GM23338 (cell line): ENCODE measurements at regions not wholly inside any gene's neighbourhood (a gene's known extent, or its start where the extent isn't known, plus 50 kb on each side); places are given as distances from the start of the nearest gene placed in this dataset.

Experiments
- ATAC-seq: fragments of 200-7000 bp; cut with Tn5 transposase; 3 replicates; pipeline ENCODE4 v1.9.1; 2020
- DNase-seq: peaks from one replicate; pipeline ENCODE4 v3.0.0-alpha.2; 2015; ENCODE audit warnings: low spot score
- H2AFZ ChIP-seq: fragments of 200-600 bp; sonication (generic); 2 replicates; pipeline ENCODE4 v1.8.0; 2016; ENCODE audit warnings: antibody characterized with exemption, mild to moderate bottlenecking, moderate library complexity
- H3F3A ChIP-seq: fragments of 200-600 bp; sonication (generic); replicated peaks from 2 replicates; pipeline ENCODE4 v1.8.0; 2017; ENCODE audit warnings: antibody characterized with exemption, mixed run types, low read depth
- H3K27ac ChIP-seq: fragments of 200-600 bp; sonication (generic); 2 replicates; pipeline ENCODE4 v1.6.1; 2016; ENCODE audit warnings: low read depth
- H3K27me3 ChIP-seq: fragments of 200-600 bp; sonication (generic); 2 replicates; pipeline ENCODE4 v1.8.0; 2016; ENCODE audit warnings: mild to moderate bottlenecking, mixed run types, moderate library complexity; ENCODE audit not compliant: insufficient read depth
- H3K36me3 ChIP-seq: fragments of 200-600 bp; sonication (generic); 2 replicates; pipeline ENCODE4 v1.8.0; 2016; ENCODE audit warnings: mild to moderate bottlenecking; ENCODE audit not compliant: insufficient read depth
- H3K4me1 ChIP-seq: fragments of 200-600 bp; sonication (generic); 2 replicates; pipeline ENCODE4 v1.8.0; 2016; ENCODE audit warnings: mild to moderate bottlenecking, moderate library complexity; ENCODE audit not compliant: insufficient read depth
- H3K4me2 ChIP-seq: fragments of 200-600 bp; sonication (generic); 2 replicates; pipeline ENCODE4 v1.7.1; 2017; ENCODE audit warnings: mixed run types
- H3K4me3 ChIP-seq: fragments of 200-600 bp; sonication (generic); 2 replicates; pipeline ENCODE4 v1.6.1; 2016; ENCODE audit warnings: mixed run types
- H3K79me2 ChIP-seq: fragments of 200-600 bp; sonication (generic); replicated peaks from 2 replicates; pipeline ENCODE4 v1.8.0; 2017; ENCODE audit warnings: mild to moderate bottlenecking; ENCODE audit not compliant: insufficient read depth
- H3K9me2 ChIP-seq: fragments of 200-600 bp; sonication (generic); 2 replicates; pipeline ENCODE4 v1.8.0; 2017; ENCODE audit not compliant: insufficient read depth
- H4K20me1 ChIP-seq: fragments of 200-600 bp; sonication (generic); replicated peaks from 2 replicates; pipeline ENCODE4 v1.8.0; 2017; ENCODE audit warnings: mild to moderate bottlenecking; ENCODE audit not compliant: insufficient read depth
- H3K27ac Mint-ChIP-seq: 2 replicates; pipeline ENCODE4 v1.8.0; 2020; ENCODE audit warnings: inconsistent platforms, mild to moderate bottlenecking, moderate library complexity, mixed read lengths
- H3K27me3 Mint-ChIP-seq: 3 replicates; pipeline ENCODE4 v1.8.0; 2022; ENCODE audit warnings: low read depth, mild to moderate bottlenecking, moderate library complexity, mixed read lengths, inconsistent platforms; ENCODE audit not compliant: insufficient read depth, poor library complexity
- H3K36me3 Mint-ChIP-seq: 3 replicates; pipeline ENCODE4 v1.8.0; 2021; ENCODE audit warnings: low read depth, mild to moderate bottlenecking, inconsistent platforms, moderate library complexity, mixed read lengths
- H3K4me1 Mint-ChIP-seq: 3 replicates; pipeline ENCODE4 v1.8.0; 2020; ENCODE audit warnings: mild to moderate bottlenecking, inconsistent platforms, mixed read lengths
- H3K4me3 Mint-ChIP-seq: 3 replicates; pipeline ENCODE4 v1.8.0; 2021; ENCODE audit warnings: moderate library complexity, mild to moderate bottlenecking, inconsistent platforms, mixed read lengths
- H3K9me3 Mint-ChIP-seq: 3 replicates; pipeline ENCODE4 v1.8.0; 2020; ENCODE audit warnings: moderate library complexity, mild to moderate bottlenecking, inconsistent platforms, mixed read lengths
- EZH2 ChIP-seq: fragments of 200-600 bp; sonication (generic); IDR thresholded peaks from one replicate; pipeline ENCODE4 v1.8.0; 2017; ENCODE audit warnings: antibody characterized with exemption, mild to moderate bottlenecking, low read depth; ENCODE audit not compliant: unreplicated experiment
- EZH2phosphoT487 ChIP-seq: fragments of 200-600 bp; sonication (generic); IDR thresholded peaks from one replicate; pipeline ENCODE4 v1.8.1; 2018; ENCODE audit warnings: antibody characterized with exemption; ENCODE audit not compliant: unreplicated experiment
- ZNF331 ChIP-seq: fragments of 250-450 bp; sonication (Bioruptor Pico); IDR thresholded peaks from 2 replicates; pipeline ENCODE4 v1.5.0; 2020; ENCODE audit warnings: low read depth, mild to moderate bottlenecking, moderate library complexity
- TF ChIP-seq, protein P1 (sequence below): fragments of 250-450 bp; sonication (Bioruptor Pico); IDR thresholded peaks from 2 replicates; pipeline ENCODE4 v1.5.0; 2020; ENCODE audit warnings: mild to moderate bottlenecking, moderate library complexity
- TF ChIP-seq, protein P2 (sequence below): IDR thresholded peaks from 2 replicates; pipeline ENCODE4 v1.6.1; 2016; ENCODE audit warnings: antibody characterized with exemption

DNA sequence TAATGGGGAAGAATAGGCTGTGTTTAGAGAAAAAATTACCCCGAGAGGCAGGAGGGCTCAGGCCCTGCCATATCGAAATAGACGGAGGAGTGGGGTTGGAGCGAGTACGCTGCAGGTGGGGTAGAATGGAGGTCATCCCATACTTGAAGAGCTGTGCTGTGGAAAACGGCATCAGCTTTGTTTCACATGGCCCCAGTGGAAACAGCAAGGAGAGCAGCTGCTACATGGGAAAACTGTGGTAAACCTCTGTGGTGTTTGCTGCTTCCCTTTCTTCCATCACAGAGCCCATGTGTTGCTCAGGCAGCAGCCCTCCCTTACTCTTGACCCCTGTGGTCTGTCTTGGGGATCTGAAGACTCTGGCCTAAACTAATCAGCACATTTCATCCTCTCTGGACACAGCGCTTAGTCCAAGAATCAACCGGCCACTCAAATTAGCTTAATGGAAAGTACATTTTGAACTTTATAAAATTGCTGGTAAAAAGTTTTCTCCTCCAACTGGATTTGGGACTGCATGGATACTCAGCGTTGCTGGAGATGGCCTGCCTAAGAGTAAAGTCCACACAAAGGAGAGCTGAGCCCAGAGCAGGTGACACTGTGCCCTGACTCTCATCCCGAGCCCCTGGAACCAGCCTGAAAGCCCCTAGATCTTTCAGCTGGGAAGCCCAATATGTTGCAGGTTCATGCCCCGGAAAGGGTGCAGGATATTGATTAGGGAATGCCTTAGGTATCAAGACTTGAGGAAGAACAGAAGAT lies 127.1 kb upstream of the GADD45A start (continued):
- TF ChIP-seq, protein P1, sequence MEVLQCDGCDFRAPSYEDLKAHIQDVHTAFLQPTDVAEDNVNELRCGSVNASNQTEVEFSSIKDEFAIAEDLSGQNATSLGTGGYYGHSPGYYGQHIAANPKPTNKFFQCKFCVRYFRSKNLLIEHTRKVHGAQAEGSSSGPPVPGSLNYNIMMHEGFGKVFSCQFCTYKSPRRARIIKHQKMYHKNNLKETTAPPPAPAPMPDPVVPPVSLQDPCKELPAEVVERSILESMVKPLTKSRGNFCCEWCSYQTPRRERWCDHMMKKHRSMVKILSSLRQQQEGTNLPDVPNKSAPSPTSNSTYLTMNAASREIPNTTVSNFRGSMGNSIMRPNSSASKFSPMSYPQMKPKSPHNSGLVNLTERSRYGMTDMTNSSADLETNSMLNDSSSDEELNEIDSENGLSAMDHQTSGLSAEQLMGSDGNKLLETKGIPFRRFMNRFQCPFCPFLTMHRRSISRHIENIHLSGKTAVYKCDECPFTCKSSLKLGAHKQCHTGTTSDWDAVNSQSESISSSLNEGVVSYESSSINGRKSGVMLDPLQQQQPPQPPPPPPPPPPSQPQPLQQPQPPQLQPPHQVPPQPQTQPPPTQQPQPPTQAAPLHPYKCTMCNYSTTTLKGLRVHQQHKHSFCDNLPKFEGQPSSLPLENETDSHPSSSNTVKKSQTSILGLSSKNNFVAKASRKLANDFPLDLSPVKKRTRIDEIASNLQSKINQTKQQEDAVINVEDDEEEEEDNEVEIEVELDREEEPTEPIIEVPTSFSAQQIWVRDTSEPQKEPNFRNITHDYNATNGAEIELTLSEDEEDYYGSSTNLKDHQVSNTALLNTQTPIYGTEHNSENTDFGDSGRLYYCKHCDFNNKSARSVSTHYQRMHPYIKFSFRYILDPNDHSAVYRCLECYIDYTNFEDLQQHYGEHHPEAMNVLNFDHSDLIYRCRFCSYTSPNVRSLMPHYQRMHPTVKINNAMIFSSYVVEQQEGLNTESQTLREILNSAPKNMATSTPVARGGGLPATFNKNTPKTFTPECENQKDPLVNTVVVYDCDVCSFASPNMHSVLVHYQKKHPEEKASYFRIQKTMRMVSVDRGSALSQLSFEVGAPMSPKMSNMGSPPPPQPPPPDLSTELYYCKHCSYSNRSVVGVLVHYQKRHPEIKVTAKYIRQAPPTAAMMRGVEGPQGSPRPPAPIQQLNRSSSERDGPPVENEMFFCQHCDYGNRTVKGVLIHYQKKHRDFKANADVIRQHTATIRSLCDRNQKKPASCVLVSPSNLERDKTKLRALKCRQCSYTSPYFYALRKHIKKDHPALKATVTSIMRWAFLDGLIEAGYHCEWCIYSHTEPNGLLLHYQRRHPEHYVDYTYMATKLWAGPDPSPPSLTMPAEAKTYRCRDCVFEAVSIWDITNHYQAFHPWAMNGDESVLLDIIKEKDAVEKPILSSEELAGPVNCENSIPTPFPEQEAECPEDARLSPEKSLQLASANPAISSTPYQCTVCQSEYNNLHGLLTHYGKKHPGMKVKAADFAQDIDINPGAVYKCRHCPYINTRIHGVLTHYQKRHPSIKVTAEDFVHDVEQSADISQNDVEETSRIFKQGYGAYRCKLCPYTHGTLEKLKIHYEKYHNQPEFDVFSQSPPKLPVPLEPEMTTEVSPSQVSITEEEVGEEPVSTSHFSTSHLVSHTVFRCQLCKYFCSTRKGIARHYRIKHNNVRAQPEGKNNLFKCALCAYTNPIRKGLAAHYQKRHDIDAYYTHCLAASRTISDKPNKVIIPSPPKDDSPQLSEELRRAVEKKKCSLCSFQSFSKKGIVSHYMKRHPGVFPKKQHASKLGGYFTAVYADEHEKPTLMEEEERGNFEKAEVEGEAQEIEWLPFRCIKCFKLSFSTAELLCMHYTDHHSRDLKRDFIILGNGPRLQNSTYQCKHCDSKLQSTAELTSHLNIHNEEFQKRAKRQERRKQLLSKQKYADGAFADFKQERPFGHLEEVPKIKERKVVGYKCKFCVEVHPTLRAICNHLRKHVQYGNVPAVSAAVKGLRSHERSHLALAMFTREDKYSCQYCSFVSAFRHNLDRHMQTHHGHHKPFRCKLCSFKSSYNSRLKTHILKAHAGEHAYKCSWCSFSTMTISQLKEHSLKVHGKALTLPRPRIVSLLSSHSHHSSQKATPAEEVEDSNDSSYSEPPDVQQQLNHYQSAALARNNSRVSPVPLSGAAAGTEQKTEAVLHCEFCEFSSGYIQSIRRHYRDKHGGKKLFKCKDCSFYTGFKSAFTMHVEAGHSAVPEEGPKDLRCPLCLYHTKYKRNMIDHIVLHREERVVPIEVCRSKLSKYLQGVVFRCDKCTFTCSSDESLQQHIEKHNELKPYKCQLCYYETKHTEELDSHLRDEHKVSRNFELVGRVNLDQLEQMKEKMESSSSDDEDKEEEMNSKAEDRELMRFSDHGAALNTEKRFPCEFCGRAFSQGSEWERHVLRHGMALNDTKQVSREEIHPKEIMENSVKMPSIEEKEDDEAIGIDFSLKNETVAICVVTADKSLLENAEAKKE: no peak
- TF ChIP-seq ZNF331 (CRISPR knock-in tag): no peak

DNA sequence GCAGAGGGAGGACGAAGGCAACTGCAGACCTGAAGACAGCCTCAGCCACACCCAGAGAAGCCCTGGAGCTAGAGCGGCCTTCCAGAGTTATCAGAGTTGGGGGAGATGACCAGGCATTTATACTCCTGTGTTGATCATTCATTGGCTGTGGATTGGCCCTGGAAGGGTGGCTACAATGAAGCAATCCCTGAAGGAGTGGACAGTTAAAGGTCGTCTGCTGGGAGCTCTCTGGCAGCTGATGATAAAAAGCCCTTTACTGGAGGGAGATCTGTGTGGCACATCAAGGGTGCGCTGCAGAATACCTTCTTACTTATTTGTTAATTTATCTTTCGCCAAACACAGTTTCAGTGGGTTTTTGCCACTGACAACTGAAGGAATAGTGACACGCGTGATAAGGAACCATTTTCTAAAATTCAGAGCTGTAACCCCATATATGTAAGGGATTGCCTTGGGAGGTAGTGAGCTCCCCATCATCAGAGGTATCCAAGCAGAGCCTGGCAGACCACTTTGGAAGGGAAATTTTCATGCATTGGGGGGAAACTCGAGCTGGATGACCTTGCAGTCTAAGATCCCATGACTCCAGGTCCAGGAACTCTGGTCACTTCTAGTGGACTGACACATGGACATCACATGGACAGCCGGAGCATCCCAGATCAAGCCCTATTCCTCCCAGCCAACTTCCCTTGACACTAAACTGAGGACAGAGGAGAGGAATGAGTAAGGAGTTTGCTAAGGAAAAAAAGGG lies 126.4 kb upstream of the GADD45A start:
- Histone ChIP-seq H3K27ac (no peak overlapping the region), H3K27me3 (no peaks in the 10 kb centered on the region), H3K4me1 (no peaks in the 10 kb centered on the region), H3K4me3 (no peak overlapping the region), H2AFZ (no peak overlapping the region; the same call in 1 of the 2 replicates), H4K20me1 (no peaks in the 10 kb centered on the region), H3K36me3 (no peaks in the 10 kb centered on the region), H3K9me2 (no peaks in the 10 kb centered on the region), H3K4me2 (no peak overlapping the region), H3K79me2 (no peaks in the 10 kb centered on the region), H3F3A (no peaks in the 10 kb centered on the region)
- peaks cover 8% of the 10 kb centered on the region; the same call in 2 of the 3 replicates for H3K4me1 Mint-ChIP-seq
- no peaks in the 10 kb centered on the region for H3K36me3 Mint-ChIP-seq
- ATAC-seq: no peak
- no peak for DNase-seq
- no peaks in the 10 kb centered on the region for H3K9me3 Mint-ChIP-seq
- no peak for TF ChIP-seq EZH2
- TF ChIP-seq EZH2phosphoT487: no peak
- TF ChIP-seq, protein P2, sequence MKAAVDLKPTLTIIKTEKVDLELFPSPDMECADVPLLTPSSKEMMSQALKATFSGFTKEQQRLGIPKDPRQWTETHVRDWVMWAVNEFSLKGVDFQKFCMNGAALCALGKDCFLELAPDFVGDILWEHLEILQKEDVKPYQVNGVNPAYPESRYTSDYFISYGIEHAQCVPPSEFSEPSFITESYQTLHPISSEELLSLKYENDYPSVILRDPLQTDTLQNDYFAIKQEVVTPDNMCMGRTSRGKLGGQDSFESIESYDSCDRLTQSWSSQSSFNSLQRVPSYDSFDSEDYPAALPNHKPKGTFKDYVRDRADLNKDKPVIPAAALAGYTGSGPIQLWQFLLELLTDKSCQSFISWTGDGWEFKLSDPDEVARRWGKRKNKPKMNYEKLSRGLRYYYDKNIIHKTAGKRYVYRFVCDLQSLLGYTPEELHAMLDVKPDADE: no peak
- no peak overlapping the region for H3K4me3 Mint-ChIP-seq
- H3K27me3 Mint-ChIP-seq: peaks cover 9% of the 10 kb centered on the region
- H3K27ac Mint-ChIP-seq: no peak overlapping the region
